HG03457 (cell line): ENCODE measurements at regions not wholly inside any gene's neighbourhood (a gene's known extent, or its start where the extent isn't known, plus 50 kb on each side); places are given as distances from the start of the nearest gene placed in this dataset.

Experiments used
- ATAC-seq: cut with Tn5 transposase; IDR thresholded peaks from one replicate; pipeline ENCODE4 v1.9.1; 2021; ENCODE audit warnings: moderate number of reproducible peaks; ENCODE audit not compliant: unreplicated experiment

GRCh38 chr4:80145739-80146138 is 51.6 kb upstream of the PRDM8 start:
- ATAC-seq, result no peak

GRCh38 chr4:80144676-80145470 is 52.4 kb upstream of the PRDM8 start:
- no peak for ATAC-seq

GRCh38 chr4:80143307-80143679 is 54.0 kb upstream of the PRDM8 start:
- no peak for ATAC-seq

- ATAC-seq, result no peak
Observed at GRCh38 chr4:80142394-80143306, 54.7 kb upstream of the PRDM8 start.

- no peak for ATAC-seq
Observed at GRCh38 chr4:80141543-80141942, 55.8 kb upstream of the PRDM8 start.

GRCh38 chr4:80140194-80140593 is 57.1 kb upstream of the PRDM8 start:
- no peak for ATAC-seq

- no peak for ATAC-seq
Observed at GRCh38 chr4:80139671-80140070, 57.6 kb upstream of the PRDM8 start.

- ATAC-seq, result peak; percentile 96
Observed at GRCh38 chr4:80138551-80139538, 58.5 kb upstream of the PRDM8 start.

- no peak for ATAC-seq
Observed at GRCh38 chr4:80137631-80138030, 59.7 kb upstream of the PRDM8 start.

- ATAC-seq, result no peak
Observed at GRCh38 chr4:80136270-80136669, 61.0 kb upstream of the PRDM8 start.

- no peak for ATAC-seq
Observed at GRCh38 chr4:80135702-80136058, 61.6 kb upstream of the PRDM8 start.

GRCh38 chr4:80134936-80135701 is 62.1 kb upstream of the ANTXR2 start:
- no peak for ATAC-seq

GRCh38 chr4:80133240-80133783 is 60.3 kb upstream of the ANTXR2 start:
- ATAC-seq, result no peak

GRCh38 chr4:80129785-80130184 is 56.8 kb upstream of the ANTXR2 start:
- ATAC-seq, result no peak

- no peak for ATAC-seq
Observed at GRCh38 chr4:80128941-80129340, 55.9 kb upstream of the ANTXR2 start.

- ATAC-seq, result no peak
Observed at GRCh38 chr4:80127870-80128419, 54.9 kb upstream of the ANTXR2 start.

- ATAC-seq, result no peak
Observed at GRCh38 chr4:80126435-80126834, 53.4 kb upstream of the ANTXR2 start.

GRCh38 chr4:80125252-80126177 is 52.5 kb upstream of the ANTXR2 start:
- no peak for ATAC-seq
